ENCODE measurements at regions not wholly inside any gene's neighbourhood (a gene's known extent, or its start where the extent isn't known, plus 50 kb on each side); places are given as distances from the start of the nearest gene placed in this dataset.

GRCh38 chr4:147003956-147004809 is 58.5 kb upstream of the TTC29 start:
- TF ChIP-seq CTCF (IDR thresholded peaks at IDR 0.05) (no peak), POLR2A (IDR thresholded peaks at IDR 0.05) (no peak)
